ENCODE measurements at regions not wholly inside any gene's neighbourhood (a gene's known extent, or its start where the extent isn't known, plus 50 kb on each side); places are given as distances from the start of the nearest gene placed in this dataset.

DNA sequence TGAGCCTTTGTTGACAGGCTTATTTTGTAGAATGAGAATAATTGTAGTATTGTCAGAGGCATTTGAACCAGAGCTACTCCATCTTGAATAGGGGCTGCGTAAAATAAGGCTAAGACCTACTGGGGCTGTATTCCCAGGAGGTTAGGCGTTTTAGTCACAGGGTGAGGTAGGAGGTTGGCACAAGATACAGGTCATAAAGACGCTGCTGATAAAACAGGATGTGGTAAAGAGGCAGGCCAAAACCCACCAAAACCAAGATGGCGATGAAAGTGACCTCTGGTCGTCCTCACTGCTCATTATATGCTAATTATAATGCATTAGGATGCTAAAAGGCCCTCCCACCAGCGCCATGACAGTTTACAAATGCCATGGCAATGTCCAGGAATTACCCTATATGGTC is 82.7 kb downstream of the PFDN4 start:
- no peak for DNase-seq
- WGBS (ENCODE audit: insufficient coverage), result 100% methylated on average over 2 of the region's 6 CpGs
- Histone ChIP-seq H3K4me3 (ENCODE audit: control extremely low read depth in 1 of 5, extremely low read depth in 1 of 5, insufficient read depth in 1 of 5, low read depth in 2 of 5, low read length in 4 of 5) (no peak overlapping the region), H3K79me2 (ENCODE audit: control insufficient read depth, insufficient read depth, low read length) (no peaks in the 10 kb centered on the region), H4K20me1 (ENCODE audit: control insufficient read depth, insufficient read depth, low read length, poor library complexity, severe bottlenecking) (no peaks in the 10 kb centered on the region), H3K9me3 (ENCODE audit: control extremely low read depth in 1 of 3, control insufficient read depth in 2 of 3, insufficient read depth in 1 of 3, low read length in 2 of 3) (no peaks in the 10 kb centered on the region), H3K4me1 (ENCODE audit: control insufficient read depth in 2 of 2, insufficient read depth in 2 of 2, low read length in 2 of 2) (no peaks in the 10 kb centered on the region), H3K27ac (ENCODE audit: low read length in 2 of 2) (no peak overlapping the region), H2AFZ (ENCODE audit: insufficient read depth, low read depth, low read length, poor library complexity, severe bottlenecking) (no peak overlapping the region), H3K4me2 (replicated peaks; ENCODE audit: low read depth, low read length, poor library complexity, severe bottlenecking) (no peak overlapping the region), H3K27me3 (replicated peaks in 1 of 4; ENCODE audit: control extremely low read depth in 1 of 4, control insufficient read depth in 3 of 4, insufficient read depth in 4 of 4, low read length in 3 of 4) (peaks cover 0 to 8% (median 1%) of the 10 kb centered on the region in 4 experiments), H3K36me3 (replicated peaks in 1 of 2; ENCODE audit: control extremely low read depth in 1 of 2, control insufficient read depth in 1 of 2, extremely low read depth in 1 of 2, insufficient read depth in 2 of 2, low read length in 1 of 2) (no peaks in the 10 kb centered on the region), H3K9ac (ENCODE audit: low read length) (no peak overlapping the region)
- Mint-ChIP-seq H3K27ac (no peak overlapping the region), H3K9me3 (ENCODE audit: insufficient read depth) (no peaks in the 10 kb centered on the region), H3K4me3 (no peak overlapping the region), H3K27me3 (peaks cover 11% of the 10 kb centered on the region), H3K4me1 (no peaks in the 10 kb centered on the region)
- no peak for ATAC-seq (ENCODE audit: low read depth)
- TF ChIP-seq, protein P1, sequence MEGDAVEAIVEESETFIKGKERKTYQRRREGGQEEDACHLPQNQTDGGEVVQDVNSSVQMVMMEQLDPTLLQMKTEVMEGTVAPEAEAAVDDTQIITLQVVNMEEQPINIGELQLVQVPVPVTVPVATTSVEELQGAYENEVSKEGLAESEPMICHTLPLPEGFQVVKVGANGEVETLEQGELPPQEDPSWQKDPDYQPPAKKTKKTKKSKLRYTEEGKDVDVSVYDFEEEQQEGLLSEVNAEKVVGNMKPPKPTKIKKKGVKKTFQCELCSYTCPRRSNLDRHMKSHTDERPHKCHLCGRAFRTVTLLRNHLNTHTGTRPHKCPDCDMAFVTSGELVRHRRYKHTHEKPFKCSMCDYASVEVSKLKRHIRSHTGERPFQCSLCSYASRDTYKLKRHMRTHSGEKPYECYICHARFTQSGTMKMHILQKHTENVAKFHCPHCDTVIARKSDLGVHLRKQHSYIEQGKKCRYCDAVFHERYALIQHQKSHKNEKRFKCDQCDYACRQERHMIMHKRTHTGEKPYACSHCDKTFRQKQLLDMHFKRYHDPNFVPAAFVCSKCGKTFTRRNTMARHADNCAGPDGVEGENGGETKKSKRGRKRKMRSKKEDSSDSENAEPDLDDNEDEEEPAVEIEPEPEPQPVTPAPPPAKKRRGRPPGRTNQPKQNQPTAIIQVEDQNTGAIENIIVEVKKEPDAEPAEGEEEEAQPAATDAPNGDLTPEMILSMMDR (IDR thresholded peaks at IDR 0.05), result no peak
- TF ChIP-seq EZH2 (IDR thresholded peaks at IDR 0.05; ENCODE audit: borderline replicate concordance, insufficient read depth, low read depth, low read length, poor library complexity, severe bottlenecking), result no peak
- ChIA-PET CTCF (no interaction called here), POLR2A (no interaction called here)
- intact Hi-C loops (cut with micrococcal nuclease), result no loop called here

DNA sequence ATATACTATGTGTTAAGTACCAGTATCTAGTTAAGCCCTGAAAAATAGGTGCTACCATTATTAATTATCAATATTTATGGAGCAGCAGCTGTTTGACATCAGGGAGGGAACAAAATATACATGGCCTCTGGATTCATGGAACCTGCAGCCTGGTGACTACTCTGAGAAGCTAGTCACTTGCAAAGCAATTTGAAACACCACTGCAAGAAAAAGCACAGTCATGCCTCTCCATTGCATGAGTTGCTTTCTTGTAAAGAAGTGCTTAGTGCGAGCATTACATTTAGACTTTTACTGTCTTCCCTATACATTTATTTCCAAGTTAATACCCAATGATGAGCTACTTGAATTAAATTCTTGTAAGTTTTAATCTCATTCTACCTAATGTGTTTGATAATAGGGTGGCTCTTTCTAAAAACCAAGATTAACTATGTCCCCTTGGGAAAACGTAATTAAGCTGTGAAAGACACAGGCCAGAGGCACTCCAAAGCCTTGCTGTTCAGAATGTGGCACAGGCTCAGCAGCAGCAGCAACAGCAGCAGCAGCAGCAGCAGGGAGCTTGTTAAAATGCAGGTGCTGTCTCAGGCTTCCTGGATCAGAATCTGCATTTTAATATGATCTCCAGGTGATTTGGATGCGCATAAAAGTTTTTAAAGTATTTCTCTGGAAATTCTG is 83.6 kb downstream of the PFDN4 start:
- H2AFZ ChIP-seq (ENCODE audit: insufficient read depth, low read depth, low read length, poor library complexity, severe bottlenecking), result no peak overlapping the region
- no peak overlapping the region for H3K4me2 ChIP-seq (replicated peaks; ENCODE audit: low read depth, low read length, poor library complexity, severe bottlenecking)
- H3K4me1 ChIP-seq (ENCODE audit: control insufficient read depth in 2 of 2, insufficient read depth in 2 of 2, low read length in 2 of 2), result no peaks in the 10 kb centered on the region
- TF ChIP-seq EZH2 (IDR thresholded peaks at IDR 0.05; ENCODE audit: borderline replicate concordance, insufficient read depth, low read depth, low read length, poor library complexity, severe bottlenecking), result no peak
- TF ChIP-seq, protein P1 (IDR thresholded peaks at IDR 0.05), result no peak
- CTCF ChIA-PET, result interaction anchor here (0.6 kb wide), 1 partner anchor 476 kb away, joined by 3 read pairs; no protein-coding TSS in a partner anchor
- no peaks in the 10 kb centered on the region for H3K4me1 Mint-ChIP-seq
- intact Hi-C loops (cut with micrococcal nuclease), result no loop called here
- H3K27ac Mint-ChIP-seq, result no peak overlapping the region
- no peaks in the 10 kb centered on the region for H3K79me2 ChIP-seq (ENCODE audit: control insufficient read depth, insufficient read depth, low read length)
- no peaks in the 10 kb centered on the region for H3K9me3 ChIP-seq (ENCODE audit: control extremely low read depth in 1 of 3, control insufficient read depth in 2 of 3, insufficient read depth in 1 of 3, low read length in 2 of 3)
- H3K36me3 ChIP-seq (replicated peaks in 1 of 2; ENCODE audit: control extremely low read depth in 1 of 2, control insufficient read depth in 1 of 2, extremely low read depth in 1 of 2, insufficient read depth in 2 of 2, low read length in 1 of 2), result no peaks in the 10 kb centered on the region
- no peaks in the 10 kb centered on the region for H4K20me1 ChIP-seq (ENCODE audit: control insufficient read depth, insufficient read depth, low read length, poor library complexity, severe bottlenecking)
- no peak for ATAC-seq (ENCODE audit: low read depth)
- H3K4me3 ChIP-seq (ENCODE audit: control extremely low read depth in 1 of 5, extremely low read depth in 1 of 5, insufficient read depth in 1 of 5, low read depth in 2 of 5, low read length in 4 of 5), result no peak overlapping the region
- POLR2A ChIA-PET, result no interaction called here
- H3K27ac ChIP-seq (ENCODE audit: low read length in 2 of 2), result no peak overlapping the region
- H3K9me3 Mint-ChIP-seq (ENCODE audit: insufficient read depth), result no peaks in the 10 kb centered on the region
- H3K9ac ChIP-seq (ENCODE audit: low read length), result no peak overlapping the region
- H3K27me3 Mint-ChIP-seq, result peaks cover 15% of the 10 kb centered on the region
- no peak overlapping the region for H3K4me3 Mint-ChIP-seq
- DNase-seq, result no peak
- WGBS (ENCODE audit: insufficient coverage), result 36% methylated on average over 1 of the region's 3 CpGs
- H3K27me3 ChIP-seq (replicated peaks in 1 of 4; ENCODE audit: control extremely low read depth in 1 of 4, control insufficient read depth in 3 of 4, insufficient read depth in 4 of 4, low read length in 3 of 4), result peaks cover 0 to 8% (median 1%) of the 10 kb centered on the region in 4 experiments

Measured in B cell (primary cell).